Mucosa of stomach (tissue), 1 donor: ENCODE measurements at regions not wholly inside any gene's neighbourhood (a gene's known extent, or its start where the extent isn't known, plus 50 kb on each side); places are given as distances from the start of the nearest gene placed in this dataset.
"Not testable (repeated sequence)": the region's sequence is repeated elsewhere in the genome, so short reads cannot be mapped to it uniquely, and the experiment has no call there.

Experiments
- H3K27me3 ChIP-seq: one replicate; pipeline ENCODE4 v1.7.0; 2013; ENCODE audit warnings: mild to moderate bottlenecking, low read length; ENCODE audit not compliant: control insufficient read depth, insufficient read depth
- H3K36me3 ChIP-seq: one replicate; pipeline ENCODE4 v1.7.0; 2013; ENCODE audit warnings: low read length; ENCODE audit not compliant: control insufficient read depth, insufficient read depth
- H3K4me1 ChIP-seq: one replicate; pipeline ENCODE4 v1.7.0; 2013; ENCODE audit warnings: mild to moderate bottlenecking, low read length; ENCODE audit not compliant: control insufficient read depth, insufficient read depth
- H3K4me3 ChIP-seq: one replicate; pipeline ENCODE4 v1.7.0; 2013; ENCODE audit warnings: low read length
- H3K9ac ChIP-seq: one replicate; pipeline ENCODE4 v1.7.0; 2013; ENCODE audit warnings: mild to moderate bottlenecking, low read length, moderate library complexity
- H3K9me3 ChIP-seq: one replicate; pipeline ENCODE4 v1.7.0; 2013; ENCODE audit warnings: mild to moderate bottlenecking, low read length, moderate library complexity; ENCODE audit not compliant: control insufficient read depth
- donor health status: Pancreatic carcinoma.

GRCh38 chr22:41023299-41023623 lies 69.1 kb upstream of the EP300 start:
- H3K9me3 ChIP-seq = no peaks in the 10 kb centered on the region
- H3K27me3 ChIP-seq = no peaks in the 10 kb centered on the region
- H3K9ac ChIP-seq = peak overlapping the region; percentile 94
- no peaks in the 10 kb centered on the region for H3K36me3 ChIP-seq
- H3K4me1 ChIP-seq = peaks cover 19% of the 10 kb centered on the region
- H3K4me3 ChIP-seq = no peak overlapping the region

GRCh38 chr22:41028841-41029240 lies 63.6 kb upstream of the EP300 start:
- Histone ChIP-seq H3K9ac (no peak overlapping the region), H3K27me3 (no peaks in the 10 kb centered on the region), H3K9me3 (no peaks in the 10 kb centered on the region), H3K4me1 (no peaks in the 10 kb centered on the region), H3K4me3 (no peak overlapping the region), H3K36me3 (no peaks in the 10 kb centered on the region)

- Histone ChIP-seq H3K27me3 (no peaks in the 10 kb centered on the region), H3K9me3 (no peaks in the 10 kb centered on the region), H3K9ac (no peak overlapping the region), H3K36me3 (no peaks in the 10 kb centered on the region), H3K4me1 (no peaks in the 10 kb centered on the region), H3K4me3 (no peak overlapping the region)
Observed at GRCh38 chr22:41030891-41031290, 61.5 kb upstream of the EP300 start.

- Histone ChIP-seq H3K36me3 (no peaks in the 10 kb centered on the region), H3K9me3 (no peaks in the 10 kb centered on the region), H3K27me3 (no peaks in the 10 kb centered on the region), H3K4me3 (no peak overlapping the region), H3K4me1 (no peaks in the 10 kb centered on the region), H3K9ac (no peak overlapping the region)
Observed at GRCh38 chr22:41034706-41035105, 57.7 kb upstream of the EP300 start.

- H3K4me1 ChIP-seq = no peaks in the 10 kb centered on the region
- H3K9ac ChIP-seq = no peak overlapping the region
- H3K4me3 ChIP-seq = no peak overlapping the region
- no peaks in the 10 kb centered on the region for H3K9me3 ChIP-seq
- no peaks in the 10 kb centered on the region for H3K36me3 ChIP-seq
- H3K27me3 ChIP-seq = no peaks in the 10 kb centered on the region
Observed at GRCh38 chr22:41036924-41037323, 55.5 kb upstream of the EP300 start.

- no peaks in the 10 kb centered on the region for H3K27me3 ChIP-seq
- no peak overlapping the region for H3K4me3 ChIP-seq
- no peaks in the 10 kb centered on the region for H3K9me3 ChIP-seq
- H3K4me1 ChIP-seq = no peaks in the 10 kb centered on the region
- no peaks in the 10 kb centered on the region for H3K36me3 ChIP-seq
- H3K9ac ChIP-seq = no peak overlapping the region
Observed at GRCh38 chr22:41038732-41039131, 53.7 kb upstream of the EP300 start.

GRCh38 chr22:41039641-41040040 lies 52.8 kb upstream of the EP300 start:
- H3K27me3 ChIP-seq, H3K4me3 ChIP-seq, H3K36me3 ChIP-seq, H3K4me1 ChIP-seq, H3K9me3 ChIP-seq, H3K9ac ChIP-seq: not testable (repeated sequence)

GRCh38 chr22:41040483-41040882 lies 51.9 kb upstream of the EP300 start:
- H3K4me3 ChIP-seq = no peak overlapping the region
- H3K36me3 ChIP-seq = no peaks in the 10 kb centered on the region
- no peak overlapping the region for H3K9ac ChIP-seq
- H3K9me3 ChIP-seq = no peaks in the 10 kb centered on the region
- no peaks in the 10 kb centered on the region for H3K27me3 ChIP-seq
- H3K4me1 ChIP-seq = no peaks in the 10 kb centered on the region

GRCh38 chr22:41041532-41041931 lies 50.9 kb upstream of the EP300 start:
- no peaks in the 10 kb centered on the region for H3K36me3 ChIP-seq
- no peak overlapping the region for H3K4me3 ChIP-seq
- no peak overlapping the region for H3K9ac ChIP-seq
- no peaks in the 10 kb centered on the region for H3K4me1 ChIP-seq
- H3K9me3 ChIP-seq = no peaks in the 10 kb centered on the region
- no peaks in the 10 kb centered on the region for H3K27me3 ChIP-seq
